NT2/D1 (cell line): ENCODE measurements at regions not wholly inside any gene's neighbourhood (a gene's known extent, or its start where the extent isn't known, plus 50 kb on each side); places are given as distances from the start of the nearest gene placed in this dataset.

Source experiments
- SUZ12 ChIP-seq: IDR thresholded peaks from 2 replicates; pipeline ENCODE4 v1.6.1; 2011; ENCODE audit not compliant: insufficient read length, insufficient read depth; ENCODE audit errors: extremely low read depth
- YY1 ChIP-seq: IDR thresholded peaks from 2 replicates; pipeline ENCODE4 v1.6.1; 2011; ENCODE audit not compliant: insufficient read length, insufficient read depth
- ZNF274 ChIP-seq: IDR thresholded peaks from 2 replicates; pipeline ENCODE4 v1.6.1; 2011; ENCODE audit warnings: mild to moderate bottlenecking, low read depth, low read length

DNA sequence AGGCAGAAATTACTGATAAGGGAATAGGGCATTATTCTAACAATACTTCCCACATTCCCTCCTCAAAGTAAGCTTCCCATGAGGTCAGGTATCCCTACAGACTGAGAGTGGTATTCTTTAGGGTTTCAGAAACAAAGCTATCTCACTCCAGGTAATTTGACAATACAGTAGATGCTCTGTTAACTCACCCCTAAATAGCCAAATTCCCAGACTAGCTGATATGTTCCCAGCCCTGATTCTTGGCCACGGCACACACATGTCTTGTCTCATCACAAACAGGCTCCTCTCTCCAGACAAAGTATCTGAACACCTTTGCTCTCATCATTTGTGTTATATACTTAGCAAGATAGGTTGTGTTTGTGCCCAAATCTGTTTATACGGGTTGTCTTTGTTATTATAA lies 139.9 kb downstream of the ZNF608 start:
- TF ChIP-seq SUZ12 (no peak), ZNF274 (no peak), YY1 (no peak)
